SKM-1 treated with dmso at 0.1 percent for 144 hours (cell line): ENCODE measurements at regions not wholly inside any gene's neighbourhood (a gene's known extent, or its start where the extent isn't known, plus 50 kb on each side); places are given as distances from the start of the nearest gene placed in this dataset.
"Not testable (repeated sequence)": the region's sequence is repeated elsewhere in the genome, so short reads cannot be mapped to it uniquely, and the experiment has no call there.

ENCODE experiments used
- DNase-seq: peaks from one replicate; lab custom pipeline; 2025; ENCODE audit not compliant: unreplicated experiment; lab: John Stamatoyannopoulos, UW

GRCh38 chr2:67079729-67080128 lies 317.4 kb upstream of the ETAA1 start:
- no peak for DNase-seq

GRCh38 chr2:67082813-67083212 lies 314.3 kb upstream of the ETAA1 start:
- DNase-seq: no peak

- no peak for DNase-seq
These were observed 313.2 kb upstream of the ETAA1 start for GRCh38 chr2:67083951-67084350.

GRCh38 chr2:67085146-67085545 lies 312.0 kb upstream of the ETAA1 start:
- DNase-seq: no peak

GRCh38 chr2:67091681-67092080 lies 305.5 kb upstream of the ETAA1 start:
- DNase-seq: no peak

GRCh38 chr2:67095121-67095520 lies 302.0 kb upstream of the ETAA1 start:
- DNase-seq: no peak

GRCh38 chr2:67096886-67097285 lies 300.2 kb upstream of the ETAA1 start:
- no peak for DNase-seq

- DNase-seq: no peak
These were observed 294.0 kb upstream of the ETAA1 start for GRCh38 chr2:67103157-67103556.

GRCh38 chr2:67108231-67108630 lies 288.9 kb upstream of the ETAA1 start:
- no peak for DNase-seq

- no peak for DNase-seq
These were observed 272.6 kb upstream of the ETAA1 start for GRCh38 chr2:67124531-67124930.

GRCh38 chr2:67130531-67131256 lies 266.4 kb upstream of the ETAA1 start:
- DNase-seq: no peak

- DNase-seq: no peak
These were observed 265.9 kb upstream of the ETAA1 start for GRCh38 chr2:67131257-67131609.

GRCh38 chr2:67132441-67132940 lies 264.6 kb upstream of the ETAA1 start:
- not testable (repeated sequence) for DNase-seq

- no peak for DNase-seq
These were observed 261.9 kb upstream of the ETAA1 start for GRCh38 chr2:67135208-67135607.

GRCh38 chr2:67137699-67138098 lies 259.4 kb upstream of the ETAA1 start:
- no peak for DNase-seq

GRCh38 chr2:67142071-67142470 lies 255.1 kb upstream of the ETAA1 start:
- DNase-seq: no peak

- no peak for DNase-seq
These were observed 254.4 kb upstream of the ETAA1 start for GRCh38 chr2:67142741-67143140.

GRCh38 chr2:67145851-67146250 lies 251.3 kb upstream of the ETAA1 start:
- no peak for DNase-seq

GRCh38 chr2:67156796-67157195 lies 240.3 kb upstream of the ETAA1 start:
- no peak for DNase-seq

GRCh38 chr2:67158718-67159117 lies 238.4 kb upstream of the ETAA1 start:
- DNase-seq: no peak

GRCh38 chr2:67159929-67160328 lies 237.2 kb upstream of the ETAA1 start:
- no peak for DNase-seq

GRCh38 chr2:67164771-67165522 lies 232.2 kb upstream of the ETAA1 start:
- DNase-seq: no peak
